Sigmoid colon (tissue), 4 donors: ENCODE measurements at regions not wholly inside any gene's neighbourhood (a gene's known extent, or its start where the extent isn't known, plus 50 kb on each side); places are given as distances from the start of the nearest gene placed in this dataset.

Experiments used
- CTCF ChIP-seq, 4 experiments: fragments of 450-650 bp in 3 of 4; fragments of 200-600 bp in 1 of 4; IDR thresholded peaks; one replicate each; pipeline ENCODE4 v1.5.1; 2016 to 2019; ENCODE audit warnings: antibody characterized with exemption in 4 of 4, mild to moderate bottlenecking in 3 of 4, moderate library complexity in 2 of 4
- EP300 ChIP-seq, 4 donors: sonication (generic); formaldehyde crosslinking; IDR thresholded peaks; one replicate each; pipeline ENCODE4 v1.6.1; 2017; ENCODE audit warnings: antibody characterized with exemption in 4 of 4
- POLR2A ChIP-seq, 2 donors: fragments of 450-650 bp; IDR thresholded peaks; one replicate each; pipeline ENCODE4 v1.6.1; 2016; ENCODE audit warnings: antibody characterized with exemption in 2 of 2, mild to moderate bottlenecking in 2 of 2, moderate library complexity in 2 of 2
- POLR2AphosphoS5 ChIP-seq, 4 donors: sonication (generic); formaldehyde crosslinking; IDR thresholded peaks; one replicate each; pipeline ENCODE4 v1.6.1; 2017; ENCODE audit warnings: antibody characterized with exemption in 4 of 4

- TF ChIP-seq CTCF (IDR thresholded peaks at IDR 0.05) (no peak), EP300 (IDR thresholded peaks at IDR 0.05) (no peak), POLR2A (IDR thresholded peaks at IDR 0.05) (no peak), POLR2AphosphoS5 (IDR thresholded peaks at IDR 0.05) (no peak)
These were observed 239.5 kb upstream of the POT1 start for GRCh38 chr7:125169088-125169487.
